ENCODE measurements at regions not wholly inside any gene's neighbourhood (a gene's known extent, or its start where the extent isn't known, plus 50 kb on each side); places are given as distances from the start of the nearest gene placed in this dataset.
A peak's percentile ranks its signal among the peaks of the same experiment; 100 is the strongest.

- DNase-seq (ENCODE audit: low read depth, low spot score) = no peak
- H3K4me3 ChIP-seq (ENCODE audit: low read length) = no peak overlapping the region
These were observed 236.9 kb downstream of the PTEN start for GRCh38 chr10:88100281-88100680.

GRCh38 chr10:88101666-88102065 is 238.2 kb downstream of the PTEN start:
- no peak for DNase-seq (ENCODE audit: low read depth, low spot score)
- H3K4me3 ChIP-seq (ENCODE audit: low read length) = no peak overlapping the region

- no peak overlapping the region for H3K4me3 ChIP-seq (ENCODE audit: low read length)
- no peak for DNase-seq (ENCODE audit: low read depth, low spot score)
These were observed 240.2 kb downstream of the PTEN start for GRCh38 chr10:88103576-88103975.

- H3K4me3 ChIP-seq (ENCODE audit: low read length) = no peak overlapping the region
- no peak for DNase-seq (ENCODE audit: low read depth, low spot score)
These were observed 240.8 kb downstream of the PTEN start for GRCh38 chr10:88104223-88104622.

- H3K4me3 ChIP-seq (ENCODE audit: low read length) = no peak overlapping the region
- no peak for DNase-seq (ENCODE audit: low read depth, low spot score)
These were observed 242.9 kb downstream of the PTEN start for GRCh38 chr10:88106366-88106765.

GRCh38 chr10:88107296-88108097 is 244.1 kb downstream of the PTEN start:
- no peak for DNase-seq (ENCODE audit: low read depth, low spot score)

GRCh38 chr10:88108115-88108610 is 244.7 kb downstream of the PTEN start:
- H3K4me3 ChIP-seq (ENCODE audit: low read length) = no peak overlapping the region
- DNase-seq (ENCODE audit: low read depth, low spot score) = peak; percentile 58

More at GRCh38 chr10:88107296-88108097, 244.1 kb downstream of the PTEN start:
- no peak overlapping the region for H3K4me3 ChIP-seq (ENCODE audit: low read length)

- H3K4me3 ChIP-seq (ENCODE audit: low read length) = no peak overlapping the region
- no peak for DNase-seq (ENCODE audit: low read depth, low spot score)
These were observed 246.9 kb downstream of the PTEN start for GRCh38 chr10:88110355-88110754.

GRCh38 chr10:88110822-88111221 is 247.4 kb downstream of the PTEN start:
- H3K4me3 ChIP-seq (ENCODE audit: low read length) = no peak overlapping the region
- no peak for DNase-seq (ENCODE audit: low read depth, low spot score)

GRCh38 chr10:88111294-88111693 is 247.9 kb downstream of the PTEN start:
- DNase-seq (ENCODE audit: low read depth, low spot score) = no peak
- H3K4me3 ChIP-seq (ENCODE audit: low read length) = no peak overlapping the region

- H3K4me3 ChIP-seq (ENCODE audit: low read length) = no peak overlapping the region
- no peak for DNase-seq (ENCODE audit: low read depth, low spot score)
These were observed 249.8 kb downstream of the PTEN start for GRCh38 chr10:88113232-88113631.

- H3K4me3 ChIP-seq (ENCODE audit: low read length) = no peak overlapping the region
- DNase-seq (ENCODE audit: low read depth, low spot score) = no peak
These were observed 250.3 kb downstream of the PTEN start for GRCh38 chr10:88113657-88114272.

- peak; percentile 85 for DNase-seq (ENCODE audit: low read depth, low spot score)
- H3K4me3 ChIP-seq (ENCODE audit: low read length) = no peak overlapping the region
These were observed 250.9 kb downstream of the PTEN start for GRCh38 chr10:88114368-88114767.

GRCh38 chr10:88115407-88115806 is 252.0 kb downstream of the PTEN start:
- no peak overlapping the region for H3K4me3 ChIP-seq (ENCODE audit: low read length)
- DNase-seq (ENCODE audit: low read depth, low spot score) = no peak

- no peak for DNase-seq (ENCODE audit: low read depth, low spot score)
These were observed 252.5 kb downstream of the PTEN start for GRCh38 chr10:88115968-88116367.

GRCh38 chr10:88116481-88116880 is 253.1 kb downstream of the PTEN start:
- DNase-seq (ENCODE audit: low read depth, low spot score) = no peak
- no peak overlapping the region for H3K4me3 ChIP-seq (ENCODE audit: low read length)

More at GRCh38 chr10:88115968-88116367, 252.5 kb downstream of the PTEN start:
- H3K4me3 ChIP-seq (ENCODE audit: low read length) = no peak overlapping the region

GRCh38 chr10:88116971-88117626 is 253.7 kb downstream of the PTEN start:
- H3K4me3 ChIP-seq (ENCODE audit: low read length) = no peak overlapping the region
- DNase-seq (ENCODE audit: low read depth, low spot score) = no peak

GRCh38 chr10:88117869-88118632 is 254.6 kb downstream of the PTEN start:
- no peak overlapping the region for H3K4me3 ChIP-seq (ENCODE audit: low read length)
- peak; percentile 55 for DNase-seq (ENCODE audit: low read depth, low spot score)

- DNase-seq (ENCODE audit: low read depth, low spot score) = no peak
- H3K4me3 ChIP-seq (ENCODE audit: low read length) = no peak overlapping the region
These were observed 255.3 kb downstream of the PTEN start for GRCh38 chr10:88118729-88119128.
